ENCODE measurements at regions not wholly inside any gene's neighbourhood (a gene's known extent, or its start where the extent isn't known, plus 50 kb on each side); places are given as distances from the start of the nearest gene placed in this dataset.

- ATAC-seq, result no peak
- intact Hi-C loops (cut with DNase I), result loop anchor here in 3 of 10 donors (10.0 kb wide), 2 partner anchors 1761 to 1771 kb away; no protein-coding TSS in a partner anchor
Measured at GRCh38 chrX:118255921-118256320, 90.0 kb upstream of the WDR44 start.

GRCh38 chrX:118257781-118258180, 88.1 kb upstream of the WDR44 start:
- no peak for TF ChIP-seq CTCF (IDR thresholded peaks at IDR 0.05)
- no peak for TF ChIP-seq POLR2A (IDR thresholded peaks at IDR 0.05)
- H3K4me1 ChIP-seq, result no peaks in the 10 kb centered on the region
- no peak overlapping the region for H3K4me3 ChIP-seq
- ATAC-seq, result no peak
- intact Hi-C loops (cut with DNase I), result loop anchor here in 3 of 10 donors (10.0 kb wide), 2 partner anchors 1763 to 1773 kb away; no protein-coding TSS in a partner anchor
- no peaks in the 10 kb centered on the region for H3K9me3 ChIP-seq
- no peaks in the 10 kb centered on the region for H3K36me3 ChIP-seq
- no peak overlapping the region for H3K27ac ChIP-seq
- no peak for DNase-seq
- 71 to 93% (median 81%) methylated on average over 4 of the region's 4 CpGs for WGBS, 4 donors
- peaks cover 0 to 13% (median 0%) of the 10 kb centered on the region in 9 donors for H3K27me3 ChIP-seq

More at GRCh38 chrX:118255921-118256320, 90.0 kb upstream of the WDR44 start:
- Histone ChIP-seq H3K36me3 (no peaks in the 10 kb centered on the region), H3K4me3 (no peak overlapping the region), H3K27me3 (peaks cover 0 to 8% (median 0%) of the 10 kb centered on the region in 9 donors), H3K27ac (no peak overlapping the region), H3K9me3 (no peaks in the 10 kb centered on the region), H3K4me1 (no peaks in the 10 kb centered on the region)
- no peak for DNase-seq
- TF ChIP-seq POLR2A (IDR thresholded peaks at IDR 0.05), result no peak
- no peak for TF ChIP-seq CTCF (IDR thresholded peaks at IDR 0.05)

- Histone ChIP-seq H3K36me3 (no peaks in the 10 kb centered on the region), H3K27me3 (peaks cover 0 to 15% (median 0%) of the 10 kb centered on the region in 9 donors), H3K9me3 (no peaks in the 10 kb centered on the region), H3K27ac (no peak overlapping the region), H3K4me3 (no peak overlapping the region), H3K4me1 (no peaks in the 10 kb centered on the region)
- DNase-seq (no peak), ATAC-seq (no peak)
- intact Hi-C loops (cut with DNase I), result loop anchor here in 3 of 10 donors (10.0 kb wide), 2 partner anchors 1764 to 1774 kb away; no protein-coding TSS in a partner anchor
- WGBS, 4 donors, result 72 to 79% (median 75%) methylated on average over 1 of the region's 1 CpG
- TF ChIP-seq POLR2A (IDR thresholded peaks at IDR 0.05) (no peak), CTCF (IDR thresholded peaks at IDR 0.05) (no peak)
Measured at GRCh38 chrX:118259213-118259612, 86.7 kb upstream of the WDR44 start.

- DNase-seq (no peak), ATAC-seq (no peak)
- Histone ChIP-seq H3K27me3 (peaks cover 0 to 16% (median 0%) of the 10 kb centered on the region in 9 donors), H3K27ac (no peak overlapping the region), H3K4me1 (no peaks in the 10 kb centered on the region), H3K4me3 (no peak overlapping the region), H3K9me3 (no peaks in the 10 kb centered on the region), H3K36me3 (no peaks in the 10 kb centered on the region)
- intact Hi-C loops (cut with DNase I), result no loop called here
- WGBS, 4 donors, result 50 to 79% (median 71%) methylated on average over 4 of the region's 4 CpGs
- no peak for TF ChIP-seq POLR2A (IDR thresholded peaks at IDR 0.05)
- TF ChIP-seq CTCF (IDR thresholded peaks at IDR 0.05), result no peak
Measured at GRCh38 chrX:118261151-118261550, 84.8 kb upstream of the WDR44 start.
